HepG2 (cell line): ENCODE measurements at regions not wholly inside any gene's neighbourhood (a gene's known extent, or its start where the extent isn't known, plus 50 kb on each side); places are given as distances from the start of the nearest gene placed in this dataset.

Experiments
- DPF2 ChIP-seq: sonication (generic); formaldehyde crosslinking; IDR thresholded peaks from 2 replicates; pipeline ENCODE4 v1.4.0; 2020; ENCODE audit warnings: mild to moderate bottlenecking, low read depth, missing genetic modification reagents, borderline replicate concordance
- FIP1L1 ChIP-seq: fragments of 200-400 bp; formaldehyde crosslinking; IDR thresholded peaks from 2 replicates; pipeline ENCODE4 v1.6.1; 2018; ENCODE audit warnings: low read depth, mild to moderate bottlenecking, low read length, moderate library complexity, borderline replicate concordance; ENCODE audit not compliant: insufficient read depth
- HMG20A ChIP-seq: IDR thresholded peaks from 2 replicates; pipeline ENCODE4 v1.6.1; 2016; ENCODE audit warnings: borderline replicate concordance
- HOXA5 ChIP-seq: sonication (generic); formaldehyde crosslinking; IDR thresholded peaks from 2 replicates; pipeline ENCODE4 v1.4.0; 2020; ENCODE audit warnings: missing genetic modification reagents
- ZNF24 ChIP-seq: fragments of 450-650 bp; IDR thresholded peaks from 2 replicates; pipeline ENCODE4 v1.6.1; 2017; ENCODE audit warnings: antibody characterized with exemption, mild to moderate bottlenecking
- ZNF572 ChIP-seq: sonication (generic); formaldehyde crosslinking; IDR thresholded peaks from 2 replicates; pipeline ENCODE4 v1.5.1; 2020; ENCODE audit warnings: mild to moderate bottlenecking, missing genetic modification reagents
- TF ChIP-seq, protein P1 (sequence below): sonication (generic); formaldehyde crosslinking; conservative IDR thresholded peaks from 2 replicates; pipeline ENCODE4 v1.8.1; 2023; ENCODE audit warnings: missing genetic modification reagents
- TF ChIP-seq, protein P2 (sequence below): sonication (generic); formaldehyde crosslinking; IDR thresholded peaks from 2 replicates; pipeline ENCODE4 v1.4.0; 2020; ENCODE audit warnings: missing genetic modification reagents
- TF ChIP-seq, protein P3 (sequence below): sonication (generic); formaldehyde crosslinking; IDR thresholded peaks from 2 replicates; pipeline ENCODE4 v1.4.0; 2020; ENCODE audit warnings: missing genetic modification reagents
- TF ChIP-seq, protein P4 (sequence below): sonication (generic); formaldehyde crosslinking; IDR thresholded peaks from 2 replicates; pipeline ENCODE4 v1.5.0; 2020; ENCODE audit warnings: mild to moderate bottlenecking, missing genetic modification reagents, moderate library complexity

DNA sequence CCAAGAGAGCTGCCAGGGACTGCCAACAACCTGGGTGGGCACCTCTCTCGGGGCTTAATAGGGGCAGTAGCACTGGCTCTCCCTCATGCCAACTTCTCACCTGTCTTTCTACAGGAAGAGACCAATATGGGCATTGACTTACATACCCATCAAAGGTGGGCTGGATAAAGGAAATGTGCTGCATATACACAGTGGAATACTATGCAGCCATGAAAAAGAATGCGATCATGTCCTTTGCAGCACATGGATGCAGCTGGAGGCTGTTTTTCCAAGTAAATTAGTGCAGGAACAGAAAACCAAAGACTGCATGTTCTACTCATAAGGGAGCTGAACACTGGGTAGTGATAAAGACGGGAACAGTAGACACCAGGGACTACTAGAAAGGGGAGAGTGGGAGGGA is 172.5 kb downstream of the URB2 start:
- TF ChIP-seq FIP1L1 (no peak), HMG20A (CRISPR knock-in tag) (no peak), ZNF24 (no peak), ZNF572 (no peak), DPF2 (CRISPR knock-in tag) (no peak), HOXA5 (no peak)
- TF ChIP-seq, protein P1, sequence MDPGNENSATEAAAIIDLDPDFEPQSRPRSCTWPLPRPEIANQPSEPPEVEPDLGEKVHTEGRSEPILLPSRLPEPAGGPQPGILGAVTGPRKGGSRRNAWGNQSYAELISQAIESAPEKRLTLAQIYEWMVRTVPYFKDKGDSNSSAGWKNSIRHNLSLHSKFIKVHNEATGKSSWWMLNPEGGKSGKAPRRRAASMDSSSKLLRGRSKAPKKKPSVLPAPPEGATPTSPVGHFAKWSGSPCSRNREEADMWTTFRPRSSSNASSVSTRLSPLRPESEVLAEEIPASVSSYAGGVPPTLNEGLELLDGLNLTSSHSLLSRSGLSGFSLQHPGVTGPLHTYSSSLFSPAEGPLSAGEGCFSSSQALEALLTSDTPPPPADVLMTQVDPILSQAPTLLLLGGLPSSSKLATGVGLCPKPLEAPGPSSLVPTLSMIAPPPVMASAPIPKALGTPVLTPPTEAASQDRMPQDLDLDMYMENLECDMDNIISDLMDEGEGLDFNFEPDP = no peak
- TF ChIP-seq, protein P2, sequence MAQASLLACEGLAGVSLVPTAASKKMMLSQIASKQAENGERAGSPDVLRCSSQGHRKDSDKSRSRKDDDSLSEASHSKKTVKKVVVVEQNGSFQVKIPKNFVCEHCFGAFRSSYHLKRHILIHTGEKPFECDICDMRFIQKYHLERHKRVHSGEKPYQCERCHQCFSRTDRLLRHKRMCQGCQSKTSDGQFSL (CRISPR knock-in tag) = no peak
- TF ChIP-seq, protein P3, sequence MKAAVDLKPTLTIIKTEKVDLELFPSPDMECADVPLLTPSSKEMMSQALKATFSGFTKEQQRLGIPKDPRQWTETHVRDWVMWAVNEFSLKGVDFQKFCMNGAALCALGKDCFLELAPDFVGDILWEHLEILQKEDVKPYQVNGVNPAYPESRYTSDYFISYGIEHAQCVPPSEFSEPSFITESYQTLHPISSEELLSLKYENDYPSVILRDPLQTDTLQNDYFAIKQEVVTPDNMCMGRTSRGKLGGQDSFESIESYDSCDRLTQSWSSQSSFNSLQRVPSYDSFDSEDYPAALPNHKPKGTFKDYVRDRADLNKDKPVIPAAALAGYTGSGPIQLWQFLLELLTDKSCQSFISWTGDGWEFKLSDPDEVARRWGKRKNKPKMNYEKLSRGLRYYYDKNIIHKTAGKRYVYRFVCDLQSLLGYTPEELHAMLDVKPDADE = no peak
- TF ChIP-seq, protein P4, sequence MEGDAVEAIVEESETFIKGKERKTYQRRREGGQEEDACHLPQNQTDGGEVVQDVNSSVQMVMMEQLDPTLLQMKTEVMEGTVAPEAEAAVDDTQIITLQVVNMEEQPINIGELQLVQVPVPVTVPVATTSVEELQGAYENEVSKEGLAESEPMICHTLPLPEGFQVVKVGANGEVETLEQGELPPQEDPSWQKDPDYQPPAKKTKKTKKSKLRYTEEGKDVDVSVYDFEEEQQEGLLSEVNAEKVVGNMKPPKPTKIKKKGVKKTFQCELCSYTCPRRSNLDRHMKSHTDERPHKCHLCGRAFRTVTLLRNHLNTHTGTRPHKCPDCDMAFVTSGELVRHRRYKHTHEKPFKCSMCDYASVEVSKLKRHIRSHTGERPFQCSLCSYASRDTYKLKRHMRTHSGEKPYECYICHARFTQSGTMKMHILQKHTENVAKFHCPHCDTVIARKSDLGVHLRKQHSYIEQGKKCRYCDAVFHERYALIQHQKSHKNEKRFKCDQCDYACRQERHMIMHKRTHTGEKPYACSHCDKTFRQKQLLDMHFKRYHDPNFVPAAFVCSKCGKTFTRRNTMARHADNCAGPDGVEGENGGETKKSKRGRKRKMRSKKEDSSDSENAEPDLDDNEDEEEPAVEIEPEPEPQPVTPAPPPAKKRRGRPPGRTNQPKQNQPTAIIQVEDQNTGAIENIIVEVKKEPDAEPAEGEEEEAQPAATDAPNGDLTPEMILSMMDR (CRISPR knock-in tag) = no peak
